ENCODE measurements at regions not wholly inside any gene's neighbourhood (a gene's known extent, or its start where the extent isn't known, plus 50 kb on each side); places are given as distances from the start of the nearest gene placed in this dataset.

GRCh38 chr4:151939670-151940069 is 178.9 kb upstream of the GATB start:
- TF ChIP-seq, protein P1, sequence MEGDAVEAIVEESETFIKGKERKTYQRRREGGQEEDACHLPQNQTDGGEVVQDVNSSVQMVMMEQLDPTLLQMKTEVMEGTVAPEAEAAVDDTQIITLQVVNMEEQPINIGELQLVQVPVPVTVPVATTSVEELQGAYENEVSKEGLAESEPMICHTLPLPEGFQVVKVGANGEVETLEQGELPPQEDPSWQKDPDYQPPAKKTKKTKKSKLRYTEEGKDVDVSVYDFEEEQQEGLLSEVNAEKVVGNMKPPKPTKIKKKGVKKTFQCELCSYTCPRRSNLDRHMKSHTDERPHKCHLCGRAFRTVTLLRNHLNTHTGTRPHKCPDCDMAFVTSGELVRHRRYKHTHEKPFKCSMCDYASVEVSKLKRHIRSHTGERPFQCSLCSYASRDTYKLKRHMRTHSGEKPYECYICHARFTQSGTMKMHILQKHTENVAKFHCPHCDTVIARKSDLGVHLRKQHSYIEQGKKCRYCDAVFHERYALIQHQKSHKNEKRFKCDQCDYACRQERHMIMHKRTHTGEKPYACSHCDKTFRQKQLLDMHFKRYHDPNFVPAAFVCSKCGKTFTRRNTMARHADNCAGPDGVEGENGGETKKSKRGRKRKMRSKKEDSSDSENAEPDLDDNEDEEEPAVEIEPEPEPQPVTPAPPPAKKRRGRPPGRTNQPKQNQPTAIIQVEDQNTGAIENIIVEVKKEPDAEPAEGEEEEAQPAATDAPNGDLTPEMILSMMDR (IDR thresholded peaks at IDR 0.05) = no peak
- no peak for TF ChIP-seq EZH2 (IDR thresholded peaks at IDR 0.05; ENCODE audit: borderline replicate concordance, insufficient read depth, low read depth, low read length, poor library complexity, severe bottlenecking)

Measured in B cell (primary cell).